Kidney (tissue), 13 donors: ENCODE measurements at regions not wholly inside any gene's neighbourhood (a gene's known extent, or its start where the extent isn't known, plus 50 kb on each side); places are given as distances from the start of the nearest gene placed in this dataset.

Experiments used
- DNase-seq, 5 donors: peaks; one replicate each; pipeline ENCODE4 v3.0.0-alpha.2; 2013 to 2020
- FAIRE-seq: peaks from 2 replicates; lab custom pipeline; 2012; peaks lifted over from hg19 to GRCh38; lab: Jason Lieb, UNC
- H3K27ac ChIP-seq, 2 donors: one replicate each; pipeline ENCODE4 v1.7.0; 2013; ENCODE audit warnings: low read depth in 2 of 2, low read length in 2 of 2, inconsistent platforms in 1 of 2
- H3K27me3 ChIP-seq: one replicate; pipeline ENCODE4 v1.7.1; 2013; ENCODE audit warnings: low read length, inconsistent platforms; ENCODE audit not compliant: control insufficient read depth, insufficient read depth
- H3K36me3 ChIP-seq, 3 donors: one replicate each; pipeline versions ENCODE4 v1.7.0 to v1.7.1; 2013; ENCODE audit warnings: low read length in 3 of 3, control low read depth in 1 of 3, inconsistent platforms in 1 of 3; ENCODE audit not compliant: insufficient read depth in 3 of 3, control insufficient read depth in 2 of 3
- H3K4me1 ChIP-seq, 3 donors: one replicate each; pipeline versions ENCODE4 v1.7.0 to v1.7.1; 2013; ENCODE audit warnings: low read length in 3 of 3, inconsistent platforms in 1 of 3, low read depth in 1 of 3; ENCODE audit not compliant: control insufficient read depth in 2 of 3, insufficient read depth in 2 of 3
- H3K4me3 ChIP-seq, 3 donors: one replicate each; pipeline versions ENCODE4 v1.7.0 to v1.8.1; 2013; ENCODE audit warnings: low read length in 3 of 3, control low read depth in 1 of 3, inconsistent platforms in 1 of 3
- H3K9ac ChIP-seq, 3 donors: one replicate each; pipeline versions ENCODE4 v1.7.0 to v1.7.1; 2013; ENCODE audit warnings: low read length in 3 of 3, control low read depth in 1 of 3, inconsistent platforms in 1 of 3
- H3K9me3 ChIP-seq, 3 donors: one replicate each; pipeline versions ENCODE4 v1.7.0 to v1.7.1; 2013; ENCODE audit warnings: low read length in 3 of 3, control low read depth in 1 of 3, inconsistent platforms in 1 of 3; ENCODE audit not compliant: control insufficient read depth in 2 of 3, insufficient read depth in 1 of 3
- intact Hi-C: fragments of 100-400 bp; cut with DNase I; formaldehyde crosslinking; loops from one replicate; pipeline ENCODE4 v1.11.1; 2022
- TF ChIP-seq, protein P1 (sequence below): IDR thresholded peaks from 3 replicates; pipeline ENCODE4 v1.5.1; 2012; ENCODE audit warnings: mild to moderate bottlenecking, moderate library complexity, borderline replicate concordance; ENCODE audit not compliant: insufficient read depth; ENCODE audit errors: extremely low read depth
- donor health status: control.
- donor health status: control.
- donor health status: control.
- donor health status: control.
- donor health status: control.
- donor health status: DM: yes; HTN: yes; CAD: no.
- donor health status: Normal renal cell carcinoma (clear cell type).

DNA sequence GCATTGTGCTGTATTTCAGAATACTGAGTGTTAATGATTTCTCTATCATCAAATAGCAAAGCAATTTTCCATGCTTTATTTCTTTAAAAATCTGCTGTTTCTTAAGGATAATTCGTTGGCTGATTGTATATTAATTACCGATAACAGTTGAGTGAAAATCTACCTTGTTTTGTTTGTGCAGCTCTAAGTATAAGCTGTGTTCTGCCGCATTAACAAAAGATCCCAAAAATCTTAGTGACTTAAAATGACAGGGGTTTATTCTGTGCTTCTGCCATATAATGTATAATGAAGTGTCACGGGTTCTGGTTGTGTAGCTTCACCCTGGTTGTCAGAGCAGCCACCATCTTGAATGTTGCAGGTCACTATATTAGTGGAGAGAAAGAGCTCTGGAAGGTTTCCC lies 196.1 kb downstream of the ACTR3 start:
- no peak overlapping the region for H3K27ac ChIP-seq
- TF ChIP-seq, protein P1, sequence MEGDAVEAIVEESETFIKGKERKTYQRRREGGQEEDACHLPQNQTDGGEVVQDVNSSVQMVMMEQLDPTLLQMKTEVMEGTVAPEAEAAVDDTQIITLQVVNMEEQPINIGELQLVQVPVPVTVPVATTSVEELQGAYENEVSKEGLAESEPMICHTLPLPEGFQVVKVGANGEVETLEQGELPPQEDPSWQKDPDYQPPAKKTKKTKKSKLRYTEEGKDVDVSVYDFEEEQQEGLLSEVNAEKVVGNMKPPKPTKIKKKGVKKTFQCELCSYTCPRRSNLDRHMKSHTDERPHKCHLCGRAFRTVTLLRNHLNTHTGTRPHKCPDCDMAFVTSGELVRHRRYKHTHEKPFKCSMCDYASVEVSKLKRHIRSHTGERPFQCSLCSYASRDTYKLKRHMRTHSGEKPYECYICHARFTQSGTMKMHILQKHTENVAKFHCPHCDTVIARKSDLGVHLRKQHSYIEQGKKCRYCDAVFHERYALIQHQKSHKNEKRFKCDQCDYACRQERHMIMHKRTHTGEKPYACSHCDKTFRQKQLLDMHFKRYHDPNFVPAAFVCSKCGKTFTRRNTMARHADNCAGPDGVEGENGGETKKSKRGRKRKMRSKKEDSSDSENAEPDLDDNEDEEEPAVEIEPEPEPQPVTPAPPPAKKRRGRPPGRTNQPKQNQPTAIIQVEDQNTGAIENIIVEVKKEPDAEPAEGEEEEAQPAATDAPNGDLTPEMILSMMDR = no peak
- H3K4me1 ChIP-seq = no peaks in the 10 kb centered on the region
- intact Hi-C loops = no loop called here
- H3K36me3 ChIP-seq = no peaks in the 10 kb centered on the region
- H3K27me3 ChIP-seq = no peaks in the 10 kb centered on the region
- peaks cover 0 to 3% (median 0%) of the 10 kb centered on the region in 3 donors for H3K9me3 ChIP-seq
- no peak overlapping the region for H3K9ac ChIP-seq
- DNase-seq = no peak
- no peak overlapping the region for H3K4me3 ChIP-seq
- FAIRE-seq = no peak

DNA sequence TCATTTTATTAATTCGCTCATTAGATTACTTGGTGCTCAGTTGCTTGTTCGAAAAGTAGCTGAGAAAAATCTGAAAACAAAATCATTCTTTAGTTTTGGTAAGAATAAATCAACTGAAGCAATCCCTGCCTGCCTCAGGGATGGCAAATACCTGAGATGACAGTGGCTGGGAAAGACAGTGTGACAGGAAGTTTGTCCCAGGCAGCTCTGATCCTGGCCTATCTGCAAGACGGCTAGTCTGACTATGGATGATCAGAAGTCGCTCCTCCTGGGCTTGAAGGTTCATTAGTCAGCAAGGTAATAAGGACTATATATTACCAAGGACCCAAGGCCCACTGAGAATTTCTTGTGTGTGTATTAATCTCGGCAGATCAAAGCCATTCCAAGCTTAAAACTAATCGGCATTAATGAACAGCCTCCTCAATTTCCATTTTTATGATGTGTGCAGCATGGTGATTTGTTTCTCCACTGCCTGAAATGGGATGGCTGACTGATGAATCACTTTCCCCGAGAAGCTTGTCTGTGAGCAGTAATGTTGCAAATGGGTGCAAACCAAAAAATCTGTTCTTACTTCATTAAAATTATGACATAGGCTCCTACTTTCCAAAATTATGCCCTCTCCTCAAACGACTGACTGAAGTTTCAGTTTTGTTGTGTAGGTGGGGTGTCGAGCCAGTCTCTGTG lies 199.9 kb downstream of the ACTR3 start:
- TF ChIP-seq, protein P1 = no peak
- DNase-seq (no peak), FAIRE-seq (no peak)
- no peaks in the 10 kb centered on the region for H3K36me3 ChIP-seq
- no peak overlapping the region for H3K4me3 ChIP-seq
- no peaks in the 10 kb centered on the region for H3K27me3 ChIP-seq
- no peak overlapping the region for H3K27ac ChIP-seq
- no peaks in the 10 kb centered on the region for H3K9me3 ChIP-seq
- intact Hi-C loops = no loop called here
- no peaks in the 10 kb centered on the region for H3K4me1 ChIP-seq
- H3K9ac ChIP-seq = no peak overlapping the region

DNA sequence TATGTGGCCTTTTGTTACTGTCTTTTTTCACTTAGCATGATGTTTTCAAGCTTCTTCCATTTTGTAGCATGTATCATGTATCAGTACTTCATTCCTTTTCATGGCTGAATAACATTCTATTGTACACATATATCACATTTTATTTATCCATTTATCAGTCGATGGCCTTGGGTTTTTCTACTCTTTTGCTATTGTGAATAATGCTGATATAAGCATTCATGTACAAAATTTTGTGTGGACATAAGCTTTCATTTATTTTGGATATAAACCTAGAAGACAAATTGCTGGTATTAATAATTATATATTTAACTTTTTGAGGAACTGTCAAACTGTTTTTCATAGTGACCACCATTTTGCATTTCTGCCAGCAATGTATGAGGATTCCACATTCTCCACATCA lies 201.1 kb downstream of the ACTR3 start:
- peaks cover 0 to 5% (median 0%) of the 10 kb centered on the region in 3 donors for H3K9me3 ChIP-seq
- H3K27me3 ChIP-seq = no peaks in the 10 kb centered on the region
- DNase-seq = no peak
- H3K4me3 ChIP-seq = no peak overlapping the region
- no peak overlapping the region for H3K9ac ChIP-seq
- intact Hi-C loops = no loop called here
- H3K4me1 ChIP-seq = no peaks in the 10 kb centered on the region
- TF ChIP-seq, protein P1 = no peak
- no peaks in the 10 kb centered on the region for H3K36me3 ChIP-seq
- FAIRE-seq = no peak
- H3K27ac ChIP-seq = no peak overlapping the region

DNA sequence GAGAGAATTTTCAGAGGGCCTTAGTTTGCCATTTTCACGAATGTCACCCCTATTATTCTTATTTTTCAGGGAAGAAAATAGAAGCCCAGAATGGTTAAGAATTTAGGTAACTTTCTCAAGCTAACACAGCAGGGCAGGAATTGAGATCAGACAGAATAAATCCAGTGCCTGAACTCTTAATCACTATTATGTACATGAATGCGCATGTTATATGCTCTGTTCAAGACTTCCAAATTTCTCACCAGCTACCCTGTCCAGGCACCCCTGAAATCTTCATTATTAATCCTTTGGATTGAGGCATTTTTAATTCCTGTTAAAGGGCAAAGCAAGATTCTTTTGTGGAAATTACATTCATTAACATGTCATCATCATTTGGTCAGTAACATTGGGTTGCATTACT lies 218.4 kb downstream of the ACTR3 start:
- H3K4me1 ChIP-seq = no peaks in the 10 kb centered on the region
- FAIRE-seq = no peak
- no peak overlapping the region for H3K27ac ChIP-seq

More for the DNA sequence above, 218.4 kb downstream of the ACTR3 start:
- Histone ChIP-seq H3K4me3 (no peak overlapping the region), H3K27me3 (no peaks in the 10 kb centered on the region), H3K36me3 (no peaks in the 10 kb centered on the region), H3K9me3 (peaks cover 0 to 10% (median 0%) of the 10 kb centered on the region in 3 donors), H3K9ac (no peak overlapping the region)
- TF ChIP-seq, protein P1 = no peak
- DNase-seq = no peak
- intact Hi-C loops = no loop called here
